Activated T-cell treated with anti-CD3 and anti-CD28 coated beads for 1 hour (primary cell): ENCODE measurements at regions not wholly inside any gene's neighbourhood (a gene's known extent, or its start where the extent isn't known, plus 50 kb on each side); places are given as distances from the start of the nearest gene placed in this dataset.
"Not testable (repeated sequence)": the region's sequence is repeated elsewhere in the genome, so short reads cannot be mapped to it uniquely, and the experiment has no call there.

ENCODE experiments used
- DNase-seq: peaks from one replicate; pipeline ENCODE4 v3.0.0-alpha.2; 2020; ENCODE audit warnings: low read depth

- no peak for DNase-seq
Measured at GRCh38 chr15:98330258-98330657, 318.1 kb upstream of the IGF1R start.

DNA sequence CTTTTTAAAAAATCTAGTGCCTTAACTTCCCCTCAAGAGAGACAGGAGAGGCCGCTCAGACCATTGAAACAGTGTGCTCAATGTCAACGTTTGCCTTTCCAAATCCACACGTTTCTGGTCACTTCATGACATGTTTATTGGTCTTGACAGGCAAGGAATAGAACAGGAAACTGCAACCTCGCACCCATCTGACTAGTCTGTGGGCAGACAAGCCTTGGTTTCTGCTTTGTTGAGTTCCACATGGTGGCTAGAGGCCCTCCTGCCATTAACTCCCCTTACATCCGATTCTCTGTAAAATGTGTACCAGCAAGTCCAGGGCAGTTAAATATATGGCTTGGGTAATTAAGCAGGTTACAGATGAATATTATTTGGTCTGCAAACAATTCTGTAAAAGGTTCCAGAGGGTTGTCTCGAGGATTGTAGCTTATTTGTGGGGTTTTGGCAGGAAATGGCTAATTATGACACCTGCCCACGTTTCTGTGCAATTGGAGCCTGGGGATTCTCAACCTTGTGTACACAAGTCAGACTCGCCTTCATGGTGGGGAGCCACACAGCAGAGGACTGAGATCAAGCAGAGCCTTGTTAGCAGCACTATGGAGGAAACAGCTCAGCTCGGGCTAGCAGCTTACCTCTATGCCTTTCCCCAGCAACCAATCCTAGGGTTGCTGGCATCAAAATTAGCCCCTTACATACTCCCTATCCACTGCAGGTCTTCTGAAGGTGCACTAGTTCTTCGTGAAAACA is 317.5 kb upstream of the IGF1R start:
- DNase-seq: no peak

DNA sequence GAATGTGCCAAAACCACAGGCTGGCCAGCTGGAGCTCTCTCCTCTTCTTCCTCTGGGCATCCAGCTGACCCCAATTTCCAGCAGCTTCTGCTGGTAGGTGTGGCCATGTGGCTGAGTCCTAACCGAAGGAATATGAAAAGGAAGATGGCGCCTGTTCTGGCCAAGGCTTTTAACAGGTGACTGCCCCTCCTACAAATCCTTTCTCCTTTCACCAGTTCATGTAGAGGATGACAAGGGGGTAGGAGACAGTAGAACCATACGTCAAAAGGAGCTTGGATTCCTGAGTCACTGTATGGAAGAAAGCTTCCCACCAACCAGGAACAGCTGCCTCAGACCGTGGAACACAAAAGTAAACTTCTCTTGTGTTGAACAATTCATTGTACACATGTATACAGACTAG is 316.7 kb upstream of the IGF1R start:
- DNase-seq: no peak

DNA sequence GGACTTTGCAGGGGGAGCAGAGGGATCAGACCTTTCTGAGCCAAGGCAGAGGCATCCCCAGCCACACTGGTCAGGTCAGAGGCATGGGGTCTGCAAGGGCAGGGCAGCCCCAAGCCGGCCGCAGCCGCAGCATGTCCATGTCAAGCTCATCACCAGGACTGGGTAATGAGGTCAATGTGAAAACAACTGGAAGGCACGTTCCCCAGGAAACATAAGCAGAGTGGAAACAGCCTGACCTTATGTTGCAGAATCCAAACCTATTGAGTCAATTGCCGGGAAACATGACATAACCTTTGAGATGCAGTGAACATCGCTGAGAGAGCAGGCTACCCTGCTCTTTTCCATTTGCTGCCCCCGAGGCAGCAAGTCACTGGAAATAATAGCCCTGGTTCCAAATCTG is 315.1 kb upstream of the IGF1R start:
- DNase-seq: no peak

GRCh38 chr15:98342911-98343310 is 305.4 kb upstream of the IGF1R start:
- no peak for DNase-seq

DNA sequence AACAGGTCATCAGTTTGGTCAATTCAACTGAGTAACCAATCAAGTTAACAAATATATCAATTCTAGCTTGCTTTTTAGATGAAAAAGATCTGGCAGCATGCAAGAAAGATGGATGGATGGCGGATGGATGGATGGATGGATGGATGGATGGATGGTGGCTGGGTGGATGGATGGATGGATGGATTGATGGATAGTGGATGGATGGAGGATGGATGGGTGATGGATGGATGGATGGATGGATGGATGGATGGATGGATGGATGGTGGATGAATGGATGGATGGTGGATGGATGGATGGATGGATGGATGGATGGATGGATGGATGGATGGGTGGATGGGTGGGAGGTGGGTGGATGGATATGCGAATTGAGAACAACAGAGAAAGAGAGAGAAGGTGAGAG is 303.7 kb upstream of the IGF1R start:
- no peak for DNase-seq

GRCh38 chr15:98347001-98347400 is 301.3 kb upstream of the IGF1R start:
- no peak for DNase-seq

DNA sequence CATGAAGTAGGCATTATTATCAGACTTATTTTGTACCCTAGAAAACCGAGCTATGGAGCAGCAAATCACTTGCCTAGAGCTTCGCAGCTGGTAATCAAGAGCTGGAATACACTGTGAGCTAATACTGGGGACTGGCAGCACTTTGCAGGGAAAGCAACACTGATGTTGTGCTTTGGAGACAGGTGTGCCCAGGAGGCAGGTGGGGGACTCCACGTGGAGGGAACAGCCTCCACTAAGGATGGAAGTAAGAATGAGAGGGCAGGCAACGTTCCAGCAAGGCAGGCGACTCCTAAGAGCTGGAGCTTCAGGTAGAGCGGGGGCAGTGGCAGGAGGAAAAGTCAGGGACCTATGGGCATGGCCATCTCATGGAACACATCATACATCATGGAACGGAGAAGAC is 300.5 kb upstream of the IGF1R start:
- DNase-seq: no peak

DNA sequence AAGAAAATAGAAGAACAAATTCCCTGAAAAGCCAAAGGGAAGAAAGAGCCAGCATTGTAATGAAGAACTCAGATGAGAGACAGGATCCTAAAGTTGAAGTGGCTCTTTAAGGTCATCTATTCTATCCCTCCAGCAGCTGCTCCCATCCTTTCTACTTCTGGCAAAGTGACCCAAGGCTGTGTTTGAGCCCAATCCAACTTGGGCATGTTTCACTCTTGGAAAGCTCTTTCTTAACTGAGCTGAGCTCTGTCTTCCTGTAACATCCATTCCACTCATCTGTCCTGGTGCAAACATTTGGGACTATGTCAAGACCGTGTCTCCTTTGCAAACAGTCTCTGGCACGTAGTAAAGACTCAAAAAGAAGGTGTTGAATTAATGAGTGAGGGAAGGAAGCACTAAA is 298.1 kb upstream of the IGF1R start:
- DNase-seq: no peak

- DNase-seq: not testable (repeated sequence)
Measured at GRCh38 chr15:98358274-98358673, 290.1 kb upstream of the IGF1R start.

GRCh38 chr15:98358971-98359370 is 289.4 kb upstream of the IGF1R start:
- DNase-seq: no peak

DNA sequence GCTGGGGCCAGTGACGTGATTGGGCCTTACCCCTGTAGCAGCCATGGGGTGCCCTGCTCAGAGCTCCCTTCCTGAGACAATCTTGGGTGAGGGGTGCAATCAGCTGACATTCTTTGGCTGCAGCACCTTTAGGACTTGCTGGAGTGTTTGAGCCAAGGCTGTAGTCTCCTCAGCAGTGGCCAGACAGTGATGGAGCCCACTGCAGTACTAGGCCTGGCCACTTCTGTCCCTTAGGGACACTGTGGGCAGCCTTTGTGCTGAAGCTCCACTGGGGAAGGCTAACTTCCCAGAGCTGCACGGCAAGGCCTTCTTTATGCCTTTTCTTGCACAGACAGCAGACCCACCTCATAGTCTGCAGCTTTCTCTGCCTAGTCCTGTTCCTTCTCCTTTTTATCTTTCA is 284.9 kb upstream of the IGF1R start:
- DNase-seq: no peak

- no peak for DNase-seq
Measured at GRCh38 chr15:98363955-98364354, 284.4 kb upstream of the IGF1R start.

- no peak for DNase-seq
Measured at GRCh38 chr15:98369081-98369716, 279.1 kb upstream of the IGF1R start.

- DNase-seq: no peak
Measured at GRCh38 chr15:98375513-98376340, 272.6 kb upstream of the IGF1R start.

DNA sequence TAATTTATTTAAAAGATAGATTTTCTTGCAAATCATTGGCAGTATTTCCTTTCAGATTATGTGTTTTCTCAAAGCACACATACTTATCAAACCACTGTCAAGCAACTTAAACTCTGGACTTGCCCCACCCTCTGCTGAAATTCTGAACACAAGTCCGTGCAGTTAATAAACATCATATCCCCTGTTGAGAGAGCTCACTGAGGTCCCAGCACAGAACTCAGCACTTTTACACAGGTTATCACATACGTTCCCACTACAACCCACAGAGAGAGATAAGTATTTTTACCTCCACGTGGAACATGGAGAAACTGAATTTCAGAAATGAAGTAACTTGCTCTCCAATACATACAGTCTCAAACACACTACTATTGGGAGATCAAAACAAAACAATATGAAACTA is 267.6 kb upstream of the IGF1R start:
- no peak for DNase-seq

DNA sequence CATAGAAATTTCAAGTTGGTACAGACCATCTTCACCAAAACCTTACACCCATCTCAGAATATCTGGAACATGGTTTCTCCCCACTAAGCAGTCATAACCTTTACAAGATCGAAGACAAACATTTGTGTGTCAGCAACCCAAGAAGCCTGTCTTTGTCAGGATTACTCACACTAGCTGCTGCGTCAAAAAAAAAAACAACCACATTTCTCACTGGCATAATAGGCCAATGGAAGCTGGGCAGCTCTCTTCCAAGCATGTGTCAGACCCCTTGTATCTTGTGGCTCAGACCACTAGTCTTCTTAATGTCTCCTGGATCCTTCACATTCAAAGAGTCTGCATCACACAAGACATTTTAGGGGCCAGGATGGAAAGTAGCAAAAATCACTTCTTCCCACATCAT is 266.9 kb upstream of the IGF1R start:
- DNase-seq: no peak

- DNase-seq: no peak
Measured at GRCh38 chr15:98382139-98382538, 266.2 kb upstream of the IGF1R start.

GRCh38 chr15:98383571-98383970 is 264.8 kb upstream of the IGF1R start:
- no peak for DNase-seq

DNA sequence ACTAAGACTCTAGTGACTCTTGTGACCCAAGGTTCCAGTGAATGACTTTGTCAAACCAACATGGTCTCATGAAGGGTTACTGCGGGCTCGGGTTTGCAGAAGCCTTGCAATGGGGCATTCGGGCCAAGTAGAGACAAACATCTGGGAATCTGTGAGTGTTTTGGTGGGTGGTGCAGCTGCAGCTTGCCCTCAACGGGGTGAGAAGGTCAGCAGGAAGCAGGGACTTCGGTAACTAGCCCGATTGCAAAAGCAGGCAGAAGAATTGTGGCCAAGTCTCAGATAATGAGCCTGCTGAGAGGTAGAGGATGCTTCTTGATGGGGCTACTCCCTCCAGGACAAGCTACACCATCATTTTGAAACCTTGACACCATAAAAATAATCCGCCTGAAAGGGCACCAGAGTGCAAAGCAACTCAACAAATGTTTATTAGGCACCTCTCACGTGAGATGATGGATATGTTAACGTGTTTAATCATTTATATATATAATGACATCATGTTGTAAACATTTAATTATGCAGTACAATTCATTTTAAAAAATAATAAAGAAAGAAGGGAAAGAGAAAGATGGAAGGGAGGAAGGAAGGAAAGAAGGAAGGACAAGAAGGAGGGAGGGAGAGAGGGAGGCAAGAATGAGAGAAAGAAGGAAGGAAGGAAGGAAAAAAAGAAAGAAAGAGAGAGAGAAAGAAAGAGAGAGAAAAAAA is 263.9 kb upstream of the IGF1R start:
- DNase-seq: no peak

DNA sequence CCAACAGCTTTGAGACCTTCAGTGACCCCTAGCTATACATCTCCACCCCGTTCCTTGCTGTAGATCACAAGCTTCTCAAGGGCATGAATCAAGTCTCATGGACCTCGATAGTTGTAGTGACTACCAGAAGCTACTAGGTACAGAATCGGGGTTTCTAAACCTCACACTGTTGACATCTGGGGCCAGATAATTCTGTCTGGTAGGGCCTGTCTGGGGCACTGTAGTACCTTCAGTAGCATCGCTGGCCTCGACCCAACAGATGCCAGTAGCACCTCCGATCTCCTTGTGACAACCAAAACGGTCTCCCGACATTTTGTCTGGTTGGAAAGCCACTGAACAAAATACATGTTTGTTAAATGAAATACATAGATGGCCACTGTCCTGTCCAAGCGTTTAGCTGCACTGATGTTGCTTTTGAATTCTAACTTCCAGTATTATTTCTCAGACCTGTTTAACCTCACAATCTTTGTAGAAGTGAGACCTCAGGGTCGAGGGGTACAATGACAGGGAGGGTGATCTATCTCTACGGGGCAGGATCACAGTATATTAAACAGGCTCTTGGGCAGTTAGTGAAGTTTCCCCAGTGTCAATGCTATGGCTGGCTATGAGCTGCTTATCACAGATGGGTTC is 262.5 kb upstream of the IGF1R start:
- no peak for DNase-seq

DNA sequence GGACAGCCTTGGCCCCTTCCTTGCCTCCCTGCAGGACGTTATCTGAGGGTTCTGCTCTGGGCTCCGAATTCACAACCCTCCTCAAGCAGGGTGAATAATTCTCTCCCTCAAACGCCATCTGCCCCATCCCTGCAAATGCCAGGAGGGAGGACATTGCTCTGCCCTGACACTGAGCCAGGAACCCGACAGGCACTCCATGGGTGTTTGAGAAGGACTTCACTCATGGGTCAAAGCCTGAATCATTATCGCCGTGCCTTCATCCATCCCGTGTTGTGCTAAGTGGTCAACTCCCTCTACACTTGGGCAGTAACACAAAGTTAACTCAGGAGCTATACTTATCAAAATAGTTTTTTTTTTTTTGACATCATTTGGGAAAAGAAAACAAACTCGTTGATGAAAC is 261.8 kb upstream of the IGF1R start:
- DNase-seq: no peak
